SK-N-SH (cell line): ENCODE measurements at regions not wholly inside any gene's neighbourhood (a gene's known extent, or its start where the extent isn't known, plus 50 kb on each side); places are given as distances from the start of the nearest gene placed in this dataset.

Experiments
- CTCF ChIA-PET: fragments of 300-600, 350-600 bp; formaldehyde crosslinking; extraction: SDS; loops from one replicate; lab custom pipeline; 2021; lab: Yijun Ruan, JAX
- POLR2A ChIA-PET: fragments of 350-600 bp; sonication (Branson Sonifier 250); formaldehyde crosslinking; extraction: SDS; loops from one replicate; lab custom pipeline; 2020; ENCODE audit warnings: antibody characterized with exemption, inconsistent platforms; lab: Yijun Ruan, JAX
- DNase-seq: peaks from one replicate; pipeline ENCODE4 v3.0.0; 2012
- H2AFZ ChIP-seq: fragments of 200-600 bp; sonication (generic); 2 replicates; pipeline ENCODE4 v1.8.1; 2016; ENCODE audit warnings: antibody characterized with exemption, mild to moderate bottlenecking, low read depth
- H3F3A ChIP-seq: fragments of 200-600 bp; sonication (generic); replicated peaks from 2 replicates; pipeline ENCODE3; 2016; ENCODE audit warnings: antibody characterized with exemption, mild to moderate bottlenecking; ENCODE audit not compliant: insufficient read depth
- H3K27ac ChIP-seq, 2 experiments: fragments of 200-500 bp in 1 of 2; fragments of 200-600 bp in 1 of 2; sonication (Bioruptor generic) in 1 of 2; sonication (generic), shearing (Covaris generic) in 1 of 2; 2 replicates each; pipeline versions ENCODE4 v1.5.1 to v1.6.1; 2014 to 2016; ENCODE audit warnings: low read depth in 2 of 2, inconsistent platforms in 1 of 2, low read length in 1 of 2, mild to moderate bottlenecking in 1 of 2, mixed read lengths in 1 of 2
- H3K27me3 ChIP-seq: fragments of 200-600 bp; sonication (generic), shearing (Covaris generic); 2 replicates; pipeline ENCODE4 v1.6.1; 2016; ENCODE audit warnings: mixed run types; ENCODE audit not compliant: insufficient read depth
- H3K36me3 ChIP-seq, 2 experiments: fragments of 200-500 bp in 1 of 2; fragments of 200-600 bp in 1 of 2; sonication (Bioruptor generic) in 1 of 2; sonication (generic) in 1 of 2; replicated peaks in 1 of 2; 2 replicates each; pipeline versions ENCODE3 to v1.5.1; 2014 to 2016; ENCODE audit warnings: low read length in 1 of 2, mild to moderate bottlenecking in 1 of 2; ENCODE audit not compliant: insufficient read depth in 2 of 2, control insufficient read depth in 1 of 2
- H3K4me1 ChIP-seq, 2 experiments: fragments of 200-500 bp in 1 of 2; fragments of 200-600 bp in 1 of 2; sonication (Bioruptor generic) in 1 of 2; sonication (generic), shearing (Covaris generic) in 1 of 2; 2 replicates each; pipeline versions ENCODE4 v1.5.1 to v1.6.1; 2014 to 2016; ENCODE audit warnings: low read depth in 1 of 2, low read length in 1 of 2, mixed run types in 1 of 2; ENCODE audit not compliant: insufficient read depth in 2 of 2, control insufficient read depth in 1 of 2
- H3K4me2 ChIP-seq: fragments of 200-600 bp; sonication (generic), shearing (Covaris generic); 2 replicates; pipeline ENCODE4 v1.6.1; 2017; ENCODE audit warnings: mixed run types
- H3K4me3 ChIP-seq, 2 experiments: fragments of 200-500 bp in 1 of 2; fragments of 200-600 bp in 1 of 2; sonication (Bioruptor generic) in 1 of 2; sonication (generic), shearing (Covaris generic) in 1 of 2; 2 replicates each; pipeline versions ENCODE4 v1.5.1 to v1.8.1; 2014 to 2016; ENCODE audit warnings: low read depth in 2 of 2, inconsistent platforms in 1 of 2, low read length in 1 of 2, mild to moderate bottlenecking in 1 of 2, mixed read lengths in 1 of 2, moderate library complexity in 1 of 2
- H3K79me2 ChIP-seq: fragments of 200-600 bp; sonication (generic); 2 replicates; pipeline ENCODE4 v1.8.1; 2017; ENCODE audit warnings: mild to moderate bottlenecking; ENCODE audit not compliant: insufficient read depth
- H3K9ac ChIP-seq: fragments of 200-600 bp; sonication (generic); 2 replicates; pipeline ENCODE4 v1.6.1; 2017; ENCODE audit warnings: mixed run types
- H3K9me2 ChIP-seq: fragments of 200-600 bp; sonication (generic); 2 replicates; pipeline ENCODE4 v1.6.1; 2017; ENCODE audit warnings: mixed run types
- H3K9me3 ChIP-seq: fragments of 200-600 bp; sonication (generic); 2 replicates; pipeline ENCODE4 v1.6.1; 2017; ENCODE audit warnings: mixed run types, mild to moderate bottlenecking, moderate library complexity
- H4K20me1 ChIP-seq: fragments of 200-600 bp; sonication (generic); 2 replicates; pipeline ENCODE4 v1.6.1; 2017; ENCODE audit warnings: mild to moderate bottlenecking, mixed run types; ENCODE audit not compliant: insufficient read depth
- CHD2 ChIP-seq: fragments of 150-350 bp; IDR thresholded peaks from 2 replicates; pipeline ENCODE4 v1.6.1; 2018; ENCODE audit warnings: low read length; ENCODE audit not compliant: partially characterized antibody
- EZH2phosphoT487 ChIP-seq: fragments of 200-600 bp; sonication (generic); IDR thresholded peaks from 2 replicates; pipeline ENCODE4 v1.6.1; 2017; ENCODE audit warnings: low read depth, mixed run types, mild to moderate bottlenecking, antibody characterized with exemption, moderate library complexity, borderline replicate concordance
- FOXJ3 ChIP-seq: sonication (generic); formaldehyde crosslinking; IDR thresholded peaks from 2 replicates; pipeline ENCODE4 v1.5.1; 2020; ENCODE audit warnings: mild to moderate bottlenecking, missing genetic modification reagents
- FOXM1 ChIP-seq: IDR thresholded peaks from 2 replicates; pipeline ENCODE4 v1.4.0; 2012; ENCODE audit warnings: low read depth, mild to moderate bottlenecking
- JUND ChIP-seq: IDR thresholded peaks from 2 replicates; pipeline ENCODE4 v1.4.0; 2012
- MXI1 ChIP-seq: IDR thresholded peaks from 2 replicates; pipeline ENCODE4 v1.6.1; 2012; ENCODE audit warnings: mild to moderate bottlenecking, low read depth, low read length, improper control_type of control experiment
- NRF1 ChIP-seq: IDR thresholded peaks from 2 replicates; pipeline ENCODE4 v1.6.1; 2012; ENCODE audit warnings: low read depth, mild to moderate bottlenecking, low read length
- POLR2AphosphoS5 ChIP-seq: IDR thresholded peaks from 2 replicates; pipeline ENCODE4 v1.6.1; 2012; ENCODE audit warnings: low read depth, low read length
- RAD21 ChIP-seq: IDR thresholded peaks from 2 replicates; pipeline ENCODE4 v1.6.1; 2012; ENCODE audit warnings: mild to moderate bottlenecking, low read length
- RCOR1 ChIP-seq: fragments of 150-350 bp; IDR thresholded peaks from 2 replicates; pipeline ENCODE4 v1.6.1; 2017; ENCODE audit warnings: antibody characterized with exemption, low read length
- REST ChIP-seq: IDR thresholded peaks from 2 replicates; pipeline ENCODE4 v1.6.1; 2012; ENCODE audit warnings: mild to moderate bottlenecking, low read depth, low read length, moderate library complexity
- SMC3 ChIP-seq: IDR thresholded peaks from 2 replicates; pipeline ENCODE4 v1.6.1; 2012; ENCODE audit warnings: low read depth, low read length, improper control_type of control experiment
- TAF1 ChIP-seq: IDR thresholded peaks from 2 replicates; pipeline ENCODE4 v1.6.1; 2012; ENCODE audit warnings: low read depth, mild to moderate bottlenecking, low read length, moderate library complexity, borderline replicate concordance
- TCF12 ChIP-seq: IDR thresholded peaks from 2 replicates; pipeline ENCODE4 v1.4.0; 2012
- TEAD4 ChIP-seq: IDR thresholded peaks from 2 replicates; pipeline ENCODE4 v1.4.0; 2012; ENCODE audit warnings: mild to moderate bottlenecking, borderline replicate concordance; ENCODE audit not compliant: insufficient read depth
- USF1 ChIP-seq: IDR thresholded peaks from 2 replicates; pipeline ENCODE4 v1.4.0; 2012; ENCODE audit warnings: low read depth, borderline replicate concordance
- YY1 ChIP-seq: IDR thresholded peaks from 2 replicates; pipeline ENCODE4 v1.4.0; 2012; ENCODE audit warnings: low read depth, mild to moderate bottlenecking
- WGBS: methylation state at CpG from one replicate; pipeline ENCODE4 v1.1.6; 2017; ENCODE audit warnings: low lambda C conversion rate; 5-methylcytosine and 5-hydroxymethylcytosine counted together

- no peaks in the 10 kb centered on the region for H3K9me3 ChIP-seq
- no peaks in the 10 kb centered on the region for H3K79me2 ChIP-seq
Measured at GRCh38 chr11:126127284-126127845, 64.7 kb upstream of the CDON start.

More at GRCh38 chr11:126127284-126127845, 64.7 kb upstream of the CDON start:
- Histone ChIP-seq H3K27me3 (no peaks in the 10 kb centered on the region; the same call in 1 of the 2 replicates), H3K9me2 (no peaks in the 10 kb centered on the region), H3F3A (no peaks in the 10 kb centered on the region), H4K20me1 (no peaks in the 10 kb centered on the region), H3K36me3 (no peaks in the 10 kb centered on the region), H3K4me3 (no peak overlapping the region), H3K4me2 (no peak overlapping the region), H3K27ac (no peak overlapping the region), H3K4me1 (peaks cover 12 to 20% of the 10 kb centered on the region in 2 experiments; a peak in 2 of 4 replicates), H2AFZ (no peak overlapping the region), H3K9ac (no peak overlapping the region)
- 77% methylated on average over 7 of the region's 7 CpGs for WGBS
- ChIA-PET POLR2A (interaction anchor here (1.1 kb wide), 1 partner anchor 12 kb away, joined by 3 read pairs; no protein-coding TSS in a partner anchor), CTCF (interaction anchor here (1.2 kb wide), 1 partner anchor 8 kb away, joined by 3 read pairs; no protein-coding TSS in a partner anchor)
- TF ChIP-seq FOXM1 (no peak), USF1 (no peak), POLR2AphosphoS5 (no peak), JUND (no peak), YY1 (no peak), MXI1 (no peak), NRF1 (no peak), REST (no peak), TCF12 (no peak), FOXJ3 (no peak), TEAD4 (no peak), SMC3 (no peak), CHD2 (no peak), TAF1 (no peak), EZH2phosphoT487 (no peak), RAD21 (no peak), RCOR1 (no peak)
- no peak for DNase-seq
